K562 (cell line): ENCODE measurements at regions not wholly inside any gene's neighbourhood (a gene's known extent, or its start where the extent isn't known, plus 50 kb on each side); places are given as distances from the start of the nearest gene placed in this dataset.

Source experiments
- CTCF ChIP-seq, 3 experiments: IDR thresholded peaks in 2 of 3; conservative IDR thresholded peaks in 1 of 3; 2 replicates each; pipeline ENCODE4 v1.5.1; 2011 to 2012; ENCODE audit warnings: low read length in 3 of 3, mild to moderate bottlenecking in 3 of 3, control low read depth in 2 of 3, improper control_type of control experiment in 1 of 3, inconsistent platforms in 1 of 3, low read depth in 1 of 3, mixed read lengths in 1 of 3, moderate library complexity in 1 of 3; ENCODE audit not compliant: insufficient read depth in 2 of 3
- E2F4 ChIP-seq: sonication (generic); formaldehyde crosslinking; IDR thresholded peaks from 2 replicates; pipeline ENCODE4 v1.8.0; 2022; ENCODE audit warnings: mild to moderate bottlenecking, low read depth, missing genetic modification reagents
- EZH2 ChIP-seq: IDR thresholded peaks from 2 replicates; pipeline ENCODE4 v1.6.1; 2012; ENCODE audit warnings: low read depth, mild to moderate bottlenecking, inconsistent platforms, low read length, borderline replicate concordance
- GATA2 ChIP-seq: sonication (generic); formaldehyde crosslinking; IDR thresholded peaks from 2 replicates; pipeline ENCODE4 v1.4.0; 2020; ENCODE audit warnings: mild to moderate bottlenecking, missing genetic modification reagents
- HDAC2 ChIP-seq: fragments of 450-650 bp; IDR thresholded peaks from 2 replicates; pipeline ENCODE4 v1.6.1; 2016; ENCODE audit warnings: mild to moderate bottlenecking
- REST ChIP-seq, 2 experiments: fragments of 450-650 bp; formaldehyde crosslinking in 1 of 2; IDR thresholded peaks; 2 replicates each; pipeline versions ENCODE4 v1.4.0 to v1.6.1; 2014 to 2020; ENCODE audit warnings: mild to moderate bottlenecking in 2 of 2, borderline replicate concordance in 1 of 2, low read depth in 1 of 2
- SIN3B ChIP-seq: fragments of 450-650 bp; IDR thresholded peaks from 2 replicates; pipeline ENCODE4 v1.6.1; 2017; ENCODE audit warnings: low read depth, mild to moderate bottlenecking, moderate library complexity
- TAL1 ChIP-seq: fragments of 450-650 bp; IDR thresholded peaks from 2 replicates; pipeline ENCODE4 v1.6.1; 2016; ENCODE audit warnings: mild to moderate bottlenecking
- TFAP4 ChIP-seq: sonication (generic); formaldehyde crosslinking; IDR thresholded peaks from 2 replicates; pipeline ENCODE4 v1.8.0; 2022; ENCODE audit warnings: missing genetic modification reagents, mild to moderate bottlenecking, moderate library complexity, borderline replicate concordance

- TF ChIP-seq E2F4 (CRISPR knock-in tag) (no peak), REST (IDR thresholded peaks at IDR 0.05; ENCODE audit: borderline replicate concordance) (no peak), REST (CRISPR knock-in tag; IDR thresholded peaks at IDR 0.05; ENCODE audit: low read depth) (no peak), TAL1 (no peak), CTCF (IDR thresholded peaks at IDR 0.05 in 2 of 3, conservative IDR thresholded peaks at IDR 0.05 in 1 of 3; ENCODE audit: insufficient read depth in 2 of 3, low read depth in 1 of 3, low read length in 3 of 3) (no peak), SIN3B (no peak), HDAC2 (no peak), TFAP4 (CRISPR knock-in tag) (no peak), EZH2 (no peak), GATA2 (CRISPR knock-in tag) (no peak)
Measured at GRCh38 chr6:82711971-82712370, 348.4 kb downstream of the TPBG start.
